ENCODE measurements at regions not wholly inside any gene's neighbourhood (a gene's known extent, or its start where the extent isn't known, plus 50 kb on each side); places are given as distances from the start of the nearest gene placed in this dataset.
"Not testable (repeated sequence)": the region's sequence is repeated elsewhere in the genome, so short reads cannot be mapped to it uniquely, and the experiment has no call there.

DNA sequence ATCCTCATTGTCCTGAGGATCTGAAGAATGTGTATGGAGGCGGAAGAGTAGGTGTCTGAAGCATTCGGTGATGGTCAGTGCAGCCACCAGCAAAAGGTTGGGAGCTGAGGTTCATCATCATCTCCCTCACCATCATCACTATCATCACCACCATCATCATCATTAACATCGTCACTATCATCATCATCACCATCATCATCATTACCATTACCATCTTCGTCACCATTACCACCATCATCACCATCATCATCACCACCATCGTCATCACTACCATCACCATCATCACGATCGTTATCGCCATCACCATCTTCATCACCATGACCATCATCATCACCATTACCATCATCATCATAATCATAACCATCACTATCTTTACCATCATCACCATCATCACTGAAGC, 90.8 kb upstream of the TMEM132D start:
- Histone ChIP-seq H3K27ac (no peak overlapping the region), H3K4me3 (ENCODE audit: low read depth in 1 of 2, low read length in 1 of 2) (no peak overlapping the region), H3K9me3 (no peaks in the 10 kb centered on the region), H3K27me3 (no peaks in the 10 kb centered on the region), H3K4me1 (ENCODE audit: control insufficient read depth in 1 of 2, insufficient read depth in 1 of 2, low read depth in 1 of 2, low read length in 1 of 2) (no peaks in the 10 kb centered on the region), H3K36me3 (no peaks in the 10 kb centered on the region)
- TF ChIP-seq, protein P1, sequence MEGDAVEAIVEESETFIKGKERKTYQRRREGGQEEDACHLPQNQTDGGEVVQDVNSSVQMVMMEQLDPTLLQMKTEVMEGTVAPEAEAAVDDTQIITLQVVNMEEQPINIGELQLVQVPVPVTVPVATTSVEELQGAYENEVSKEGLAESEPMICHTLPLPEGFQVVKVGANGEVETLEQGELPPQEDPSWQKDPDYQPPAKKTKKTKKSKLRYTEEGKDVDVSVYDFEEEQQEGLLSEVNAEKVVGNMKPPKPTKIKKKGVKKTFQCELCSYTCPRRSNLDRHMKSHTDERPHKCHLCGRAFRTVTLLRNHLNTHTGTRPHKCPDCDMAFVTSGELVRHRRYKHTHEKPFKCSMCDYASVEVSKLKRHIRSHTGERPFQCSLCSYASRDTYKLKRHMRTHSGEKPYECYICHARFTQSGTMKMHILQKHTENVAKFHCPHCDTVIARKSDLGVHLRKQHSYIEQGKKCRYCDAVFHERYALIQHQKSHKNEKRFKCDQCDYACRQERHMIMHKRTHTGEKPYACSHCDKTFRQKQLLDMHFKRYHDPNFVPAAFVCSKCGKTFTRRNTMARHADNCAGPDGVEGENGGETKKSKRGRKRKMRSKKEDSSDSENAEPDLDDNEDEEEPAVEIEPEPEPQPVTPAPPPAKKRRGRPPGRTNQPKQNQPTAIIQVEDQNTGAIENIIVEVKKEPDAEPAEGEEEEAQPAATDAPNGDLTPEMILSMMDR (IDR thresholded peaks at IDR 0.05) = no peak

DNA sequence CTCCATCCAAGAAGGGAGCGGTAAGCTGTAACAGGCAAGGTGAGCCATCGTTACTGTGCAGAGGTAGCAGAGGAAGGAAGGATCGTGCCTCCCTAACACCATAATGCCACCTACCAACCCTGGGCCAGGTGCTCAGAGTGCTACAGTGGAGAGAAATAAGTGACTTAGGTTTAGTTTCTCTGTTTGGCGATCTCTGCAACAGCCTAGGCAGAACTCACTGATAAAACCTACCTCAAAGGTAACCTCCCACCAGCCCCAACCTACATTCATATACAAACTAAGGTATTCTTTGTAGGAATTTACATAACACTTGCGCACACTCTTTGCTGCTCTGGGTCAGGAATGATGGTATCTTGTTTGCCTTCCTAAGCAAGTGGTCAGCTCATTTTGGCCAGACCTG, 93.4 kb upstream of the TMEM132D start:
- H3K4me1 ChIP-seq (ENCODE audit: control insufficient read depth in 1 of 2, insufficient read depth in 1 of 2, low read depth in 1 of 2, low read length in 1 of 2) = no peaks in the 10 kb centered on the region
- H3K36me3 ChIP-seq = no peaks in the 10 kb centered on the region
- TF ChIP-seq, protein P1 (IDR thresholded peaks at IDR 0.05) = no peak
- H3K4me3 ChIP-seq (ENCODE audit: low read depth in 1 of 2, low read length in 1 of 2) = no peak overlapping the region
- H3K27me3 ChIP-seq = no peaks in the 10 kb centered on the region
- H3K27ac ChIP-seq = no peak overlapping the region
- no peaks in the 10 kb centered on the region for H3K9me3 ChIP-seq

DNA sequence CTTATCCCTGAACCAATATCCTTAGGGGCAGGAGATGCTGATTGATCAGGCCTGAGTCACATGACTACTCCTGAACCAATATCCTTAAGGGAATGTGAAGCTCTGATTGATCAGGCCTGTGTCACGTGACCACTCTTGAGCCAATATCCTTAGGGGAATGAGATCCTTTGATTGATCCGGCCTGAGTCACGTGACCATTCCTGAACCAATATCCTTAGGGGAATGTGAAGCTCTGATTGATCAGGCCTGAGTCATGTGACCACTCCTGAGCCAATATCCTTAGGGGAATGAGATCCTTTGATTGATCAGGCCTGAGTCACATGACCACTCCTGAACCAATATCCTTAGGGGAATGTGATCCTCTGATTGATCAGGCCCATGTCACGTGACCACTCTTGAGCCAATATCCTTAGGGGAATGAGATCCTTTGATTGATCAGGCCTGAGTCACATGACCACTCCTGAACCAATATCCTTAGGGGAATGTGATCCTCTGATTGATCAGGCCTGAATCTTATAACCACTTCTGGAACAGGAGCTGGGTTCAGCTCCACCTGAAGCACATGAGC, 100.6 kb upstream of the TMEM132D start:
- not testable (repeated sequence) for H3K4me1 ChIP-seq (ENCODE audit: control insufficient read depth in 1 of 2, insufficient read depth in 1 of 2, low read depth in 1 of 2, low read length in 1 of 2); H3K4me3 ChIP-seq (ENCODE audit: low read depth in 1 of 2, low read length in 1 of 2); H3K27me3 ChIP-seq; H3K9me3 ChIP-seq; H3K27ac ChIP-seq; H3K36me3 ChIP-seq

DNA sequence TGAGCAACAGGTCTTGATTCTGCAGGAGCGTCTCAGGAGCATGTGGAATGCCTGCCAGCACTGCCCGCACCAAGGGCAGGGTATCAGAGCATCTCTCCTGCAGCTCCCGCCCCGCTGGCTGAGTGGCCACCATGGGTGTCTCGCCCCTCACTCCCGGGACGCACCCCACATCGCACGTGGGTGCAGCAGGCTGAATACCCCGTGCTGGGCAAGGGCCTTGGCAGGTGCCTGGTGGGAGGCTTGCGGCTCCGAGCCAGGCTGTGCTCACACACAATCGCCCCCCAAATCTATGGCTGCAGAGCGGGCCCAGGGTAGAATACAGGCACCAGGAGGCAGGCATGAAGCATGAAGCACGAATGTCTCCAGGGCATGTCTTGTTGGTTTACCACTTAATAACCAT, 103.9 kb upstream of the TMEM132D start:
- no peaks in the 10 kb centered on the region for H3K36me3 ChIP-seq
- H3K9me3 ChIP-seq = no peaks in the 10 kb centered on the region
- no peaks in the 10 kb centered on the region for H3K27me3 ChIP-seq
- H3K4me3 ChIP-seq (ENCODE audit: low read depth in 1 of 2, low read length in 1 of 2) = no peak overlapping the region
- TF ChIP-seq, protein P1 (IDR thresholded peaks at IDR 0.05) = no peak
- no peak overlapping the region for H3K27ac ChIP-seq
- H3K4me1 ChIP-seq (ENCODE audit: control insufficient read depth in 1 of 2, insufficient read depth in 1 of 2, low read depth in 1 of 2, low read length in 1 of 2) = no peaks in the 10 kb centered on the region

DNA sequence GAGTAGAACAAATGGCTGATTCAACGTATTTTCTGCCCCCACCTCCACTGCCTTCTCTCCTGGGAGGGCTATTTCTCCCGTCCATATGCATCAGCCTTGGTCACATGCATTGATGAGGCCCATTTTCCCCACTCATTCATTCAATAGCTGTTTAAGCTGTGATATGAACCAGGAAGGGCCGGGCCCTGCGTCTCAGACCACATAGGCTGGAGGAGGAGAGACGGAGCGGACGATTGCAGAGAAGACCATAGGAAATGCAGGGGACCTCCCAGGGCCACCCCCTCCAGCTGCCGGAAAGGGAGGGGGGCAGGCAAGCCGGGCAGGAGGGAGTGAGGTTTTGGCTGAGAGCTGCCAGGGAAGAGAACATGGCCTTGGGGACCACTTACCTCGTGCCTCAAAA, 104.4 kb upstream of the TMEM132D start:
- no peaks in the 10 kb centered on the region for H3K4me1 ChIP-seq (ENCODE audit: control insufficient read depth in 1 of 2, insufficient read depth in 1 of 2, low read depth in 1 of 2, low read length in 1 of 2)
- H3K27me3 ChIP-seq = peaks cover under 1% of the 10 kb centered on the region
- H3K36me3 ChIP-seq = no peaks in the 10 kb centered on the region
- no peak overlapping the region for H3K27ac ChIP-seq
- no peak overlapping the region for H3K4me3 ChIP-seq (ENCODE audit: low read depth in 1 of 2, low read length in 1 of 2)
- H3K9me3 ChIP-seq = no peaks in the 10 kb centered on the region
- TF ChIP-seq, protein P1 (IDR thresholded peaks at IDR 0.05) = no peak

DNA sequence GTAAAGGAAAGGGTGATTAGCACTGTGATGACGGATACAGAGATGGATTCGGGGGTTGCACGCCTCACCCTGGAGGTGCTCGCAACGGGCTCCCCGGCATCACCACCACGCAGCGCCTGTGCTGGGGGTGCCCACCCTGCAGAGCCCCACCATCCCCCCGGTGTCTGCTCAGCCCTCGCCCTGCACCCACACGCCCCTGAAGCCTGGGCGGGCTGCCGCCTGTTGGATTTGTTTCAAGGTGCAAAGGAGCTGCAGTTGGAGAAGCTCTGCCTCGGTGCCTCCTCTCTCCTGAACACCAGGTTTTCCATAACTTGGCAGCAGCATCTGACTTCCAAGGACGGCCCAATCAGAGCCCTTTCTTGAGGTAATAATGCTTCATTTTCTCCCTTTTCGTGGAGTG, 106.1 kb upstream of the TMEM132D start:
- Histone ChIP-seq H3K27ac (no peak overlapping the region), H3K4me3 (ENCODE audit: low read depth in 1 of 2, low read length in 1 of 2) (no peak overlapping the region), H3K4me1 (ENCODE audit: control insufficient read depth in 1 of 2, insufficient read depth in 1 of 2, low read depth in 1 of 2, low read length in 1 of 2) (no peaks in the 10 kb centered on the region), H3K27me3 (peaks cover 17% of the 10 kb centered on the region), H3K9me3 (no peaks in the 10 kb centered on the region), H3K36me3 (no peaks in the 10 kb centered on the region)
- TF ChIP-seq, protein P1 (IDR thresholded peaks at IDR 0.05) = no peak
